HG03097 (cell line): ENCODE measurements at regions not wholly inside any gene's neighbourhood (a gene's known extent, or its start where the extent isn't known, plus 50 kb on each side); places are given as distances from the start of the nearest gene placed in this dataset.
"Not testable (repeated sequence)": the region's sequence is repeated elsewhere in the genome, so short reads cannot be mapped to it uniquely, and the experiment has no call there.

ENCODE experiments used
- ATAC-seq: cut with Tn5 transposase; IDR thresholded peaks from one replicate; pipeline ENCODE4 v1.9.1; 2021; ENCODE audit not compliant: unreplicated experiment, low FRiP score

GRCh38 chr12:89192429-89192828 lies 159.9 kb downstream of the DUSP6 start:
- ATAC-seq = no peak

GRCh38 chr12:89191597-89191996 lies 160.7 kb downstream of the DUSP6 start:
- not testable (repeated sequence) for ATAC-seq

GRCh38 chr12:89189448-89189847 lies 162.9 kb downstream of the DUSP6 start:
- ATAC-seq = no peak

- no peak for ATAC-seq
Observed at GRCh38 chr12:89187507-89187906, 164.8 kb downstream of the DUSP6 start.

- no peak for ATAC-seq
Observed at GRCh38 chr12:89185889-89186288, 166.4 kb downstream of the DUSP6 start.

- ATAC-seq = no peak
Observed at GRCh38 chr12:89185181-89185580, 167.1 kb downstream of the DUSP6 start.

GRCh38 chr12:89183985-89184435 lies 168.3 kb downstream of the DUSP6 start:
- ATAC-seq = no peak

GRCh38 chr12:89181271-89181920 lies 170.9 kb downstream of the DUSP6 start:
- no peak for ATAC-seq

GRCh38 chr12:89180496-89180895 lies 171.8 kb downstream of the DUSP6 start:
- ATAC-seq = no peak

- ATAC-seq = no peak
Observed at GRCh38 chr12:89179983-89180382, 172.3 kb downstream of the DUSP6 start.

GRCh38 chr12:89179245-89179644 lies 173.1 kb downstream of the DUSP6 start:
- ATAC-seq = no peak

- no peak for ATAC-seq
Observed at GRCh38 chr12:89177802-89178395, 174.4 kb downstream of the DUSP6 start.

- ATAC-seq = no peak
Observed at GRCh38 chr12:89176676-89177075, 175.6 kb downstream of the DUSP6 start.

GRCh38 chr12:89173678-89174077 lies 178.6 kb downstream of the DUSP6 start:
- no peak for ATAC-seq

- no peak for ATAC-seq
Observed at GRCh38 chr12:89173096-89173495, 179.2 kb downstream of the DUSP6 start.

- no peak for ATAC-seq
Observed at GRCh38 chr12:89172224-89172623, 180.1 kb downstream of the DUSP6 start.

GRCh38 chr12:89169321-89169720 lies 183.0 kb downstream of the DUSP6 start:
- no peak for ATAC-seq

GRCh38 chr12:89167986-89168385 lies 184.3 kb downstream of the DUSP6 start:
- no peak for ATAC-seq

GRCh38 chr12:89166525-89166934 lies 185.8 kb downstream of the DUSP6 start:
- peak; percentile 90 for ATAC-seq

GRCh38 chr12:89166121-89166520 lies 186.2 kb downstream of the DUSP6 start:
- ATAC-seq = no peak

- no peak for ATAC-seq
Observed at GRCh38 chr12:89165703-89166102, 186.6 kb downstream of the DUSP6 start.

- ATAC-seq = no peak
Observed at GRCh38 chr12:89163918-89164317, 188.4 kb downstream of the DUSP6 start.
